OCI-LY1 (cell line): ENCODE measurements at regions not wholly inside any gene's neighbourhood (a gene's known extent, or its start where the extent isn't known, plus 50 kb on each side); places are given as distances from the start of the nearest gene placed in this dataset.

ENCODE experiments used
- EZH2 ChIP-seq: fragments of 200-600 bp; sonication (generic), shearing (Covaris generic); IDR thresholded peaks from 2 replicates; pipeline ENCODE4 v1.8.0; 2017; ENCODE audit warnings: borderline replicate concordance, mixed run types, mild to moderate bottlenecking, antibody characterized with exemption, low read length, moderate library complexity, mixed read lengths
- TF ChIP-seq, protein P1 (sequence below): fragments of 200-600 bp; sonication (generic), shearing (Covaris generic); IDR thresholded peaks from 2 replicates; pipeline ENCODE4 v1.5.1; 2017; ENCODE audit warnings: mild to moderate bottlenecking, antibody characterized with exemption, low read length, moderate library complexity, mixed read lengths

DNA sequence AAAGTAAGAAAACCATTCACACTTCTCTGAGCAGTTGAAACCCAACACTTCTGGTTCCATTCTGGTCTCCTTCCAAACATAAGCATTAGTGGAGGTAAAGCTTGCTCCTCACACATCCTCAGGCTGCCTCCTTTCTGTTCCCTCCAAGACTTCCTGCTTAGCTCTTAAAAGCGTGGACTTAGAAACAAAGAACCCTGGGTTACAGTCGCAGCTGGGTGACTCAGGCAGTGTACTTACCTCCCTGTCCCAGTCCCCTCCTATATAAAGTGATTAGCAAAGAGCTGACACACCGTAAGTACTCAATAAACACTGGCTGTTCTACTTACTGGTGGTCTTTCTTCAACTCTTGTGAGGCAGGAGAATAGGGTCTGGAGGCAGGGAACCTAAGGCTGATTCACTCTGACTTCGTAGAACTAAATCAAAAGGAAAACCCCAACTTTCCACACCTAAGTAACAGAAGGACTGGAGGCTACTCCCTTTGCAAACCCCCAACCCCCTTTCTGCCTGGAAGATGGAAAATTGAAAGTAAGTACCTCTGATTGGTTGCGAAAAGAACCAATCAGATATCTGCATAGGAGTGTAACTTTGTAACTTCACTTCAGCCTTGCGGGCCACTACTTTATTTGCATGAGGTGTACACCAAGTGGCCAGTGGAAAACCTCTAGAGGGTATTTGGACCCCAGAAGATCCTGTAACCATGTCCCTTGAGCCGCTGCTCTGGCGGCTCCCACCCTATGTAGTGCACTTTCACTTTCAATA, 165.4 kb downstream of the SUCLA2 start:
- TF ChIP-seq EZH2 = no peak
- TF ChIP-seq, protein P1, sequence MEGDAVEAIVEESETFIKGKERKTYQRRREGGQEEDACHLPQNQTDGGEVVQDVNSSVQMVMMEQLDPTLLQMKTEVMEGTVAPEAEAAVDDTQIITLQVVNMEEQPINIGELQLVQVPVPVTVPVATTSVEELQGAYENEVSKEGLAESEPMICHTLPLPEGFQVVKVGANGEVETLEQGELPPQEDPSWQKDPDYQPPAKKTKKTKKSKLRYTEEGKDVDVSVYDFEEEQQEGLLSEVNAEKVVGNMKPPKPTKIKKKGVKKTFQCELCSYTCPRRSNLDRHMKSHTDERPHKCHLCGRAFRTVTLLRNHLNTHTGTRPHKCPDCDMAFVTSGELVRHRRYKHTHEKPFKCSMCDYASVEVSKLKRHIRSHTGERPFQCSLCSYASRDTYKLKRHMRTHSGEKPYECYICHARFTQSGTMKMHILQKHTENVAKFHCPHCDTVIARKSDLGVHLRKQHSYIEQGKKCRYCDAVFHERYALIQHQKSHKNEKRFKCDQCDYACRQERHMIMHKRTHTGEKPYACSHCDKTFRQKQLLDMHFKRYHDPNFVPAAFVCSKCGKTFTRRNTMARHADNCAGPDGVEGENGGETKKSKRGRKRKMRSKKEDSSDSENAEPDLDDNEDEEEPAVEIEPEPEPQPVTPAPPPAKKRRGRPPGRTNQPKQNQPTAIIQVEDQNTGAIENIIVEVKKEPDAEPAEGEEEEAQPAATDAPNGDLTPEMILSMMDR = no peak
